ENCODE measurements at regions not wholly inside any gene's neighbourhood (a gene's known extent, or its start where the extent isn't known, plus 50 kb on each side); places are given as distances from the start of the nearest gene placed in this dataset.

- no peaks in the 10 kb centered on the region for H3K27me3 ChIP-seq (ENCODE audit: insufficient read depth)
- no peaks in the 10 kb centered on the region for H3K4me1 ChIP-seq (ENCODE audit: insufficient read depth)
- H3K4me3 ChIP-seq: no peak overlapping the region
- Mint-ChIP-seq H3K27me3 (ENCODE audit: insufficient read depth, low read depth, poor library complexity) (peaks cover 2% of the 10 kb centered on the region), H3K27ac (no peak overlapping the region), H3K4me1 (no peaks in the 10 kb centered on the region), H3K9me3 (no peaks in the 10 kb centered on the region), H3K4me3 (no peak overlapping the region), H3K36me3 (ENCODE audit: low read depth) (no peaks in the 10 kb centered on the region)
- ATAC-seq (no peak), DNase-seq (ENCODE audit: low spot score) (no peak)
- H4K20me1 ChIP-seq (replicated peaks; ENCODE audit: insufficient read depth): no peaks in the 10 kb centered on the region
- H3K4me2 ChIP-seq: no peak overlapping the region
- TF ChIP-seq STAT1 (IDR thresholded peaks at IDR 0.05; ENCODE audit: unreplicated experiment) (no peak), EZH2phosphoT487 (IDR thresholded peaks at IDR 0.05; ENCODE audit: unreplicated experiment) (no peak), ZNF331 (CRISPR knock-in tag; IDR thresholded peaks at IDR 0.05; ENCODE audit: low read depth) (no peak), REST (IDR thresholded peaks at IDR 0.05; ENCODE audit: unreplicated experiment) (no peak), ETS1 (IDR thresholded peaks at IDR 0.05) (no peak), NANOG (IDR thresholded peaks at IDR 0.05; ENCODE audit: borderline replicate concordance) (no peak), JUNB (IDR thresholded peaks at IDR 0.05; ENCODE audit: unreplicated experiment) (no peak), CTCF (conservative IDR thresholded peaks at IDR 0.05; ENCODE audit: low read depth in 2 of 2) (no peak), ZNF114 (CRISPR knock-in tag; IDR thresholded peaks at IDR 0.05) (no peak), CREB1 (CRISPR knock-in tag; IDR thresholded peaks at IDR 0.05; ENCODE audit: low read depth) (no peak), POLR2AphosphoS5 (IDR thresholded peaks at IDR 0.05; ENCODE audit: low read depth) (no peak), ZNF462 (CRISPR knock-in tag; IDR thresholded peaks at IDR 0.05) (no peak)
- H3K27ac ChIP-seq (ENCODE audit: low read depth): no peak overlapping the region
- no peaks in the 10 kb centered on the region for H3K79me2 ChIP-seq (replicated peaks; ENCODE audit: insufficient read depth)
- H2AFZ ChIP-seq: no peak overlapping the region
- H3F3A ChIP-seq (replicated peaks; ENCODE audit: low read depth): no peaks in the 10 kb centered on the region
- no peaks in the 10 kb centered on the region for H3K36me3 ChIP-seq (ENCODE audit: insufficient read depth)
- H3K9me2 ChIP-seq (ENCODE audit: insufficient read depth): no peaks in the 10 kb centered on the region
Observed at GRCh38 chr7:15998617-15999016, 312.1 kb upstream of the MEOX2 start.

Measured in GM23338 (cell line).